PC-3 (cell line): ENCODE measurements at regions not wholly inside any gene's neighbourhood (a gene's known extent, or its start where the extent isn't known, plus 50 kb on each side); places are given as distances from the start of the nearest gene placed in this dataset.
A peak's percentile ranks its signal among the peaks of the same experiment; 100 is the strongest.

ENCODE experiments used
- CTCF ChIP-seq: fragments of 300-600 bp; sonication (generic); conservative IDR thresholded peaks from 2 replicates; pipeline ENCODE4 v1.5.1; 2017; ENCODE audit warnings: antibody characterized with exemption, low read depth, mild to moderate bottlenecking, low read length
- EZH2phosphoT487 ChIP-seq: fragments of 300-600 bp; sonication (generic); IDR thresholded peaks from 2 replicates; pipeline ENCODE4 v1.6.1; 2018; ENCODE audit warnings: mild to moderate bottlenecking, antibody characterized with exemption, low read length, borderline replicate concordance

DNA sequence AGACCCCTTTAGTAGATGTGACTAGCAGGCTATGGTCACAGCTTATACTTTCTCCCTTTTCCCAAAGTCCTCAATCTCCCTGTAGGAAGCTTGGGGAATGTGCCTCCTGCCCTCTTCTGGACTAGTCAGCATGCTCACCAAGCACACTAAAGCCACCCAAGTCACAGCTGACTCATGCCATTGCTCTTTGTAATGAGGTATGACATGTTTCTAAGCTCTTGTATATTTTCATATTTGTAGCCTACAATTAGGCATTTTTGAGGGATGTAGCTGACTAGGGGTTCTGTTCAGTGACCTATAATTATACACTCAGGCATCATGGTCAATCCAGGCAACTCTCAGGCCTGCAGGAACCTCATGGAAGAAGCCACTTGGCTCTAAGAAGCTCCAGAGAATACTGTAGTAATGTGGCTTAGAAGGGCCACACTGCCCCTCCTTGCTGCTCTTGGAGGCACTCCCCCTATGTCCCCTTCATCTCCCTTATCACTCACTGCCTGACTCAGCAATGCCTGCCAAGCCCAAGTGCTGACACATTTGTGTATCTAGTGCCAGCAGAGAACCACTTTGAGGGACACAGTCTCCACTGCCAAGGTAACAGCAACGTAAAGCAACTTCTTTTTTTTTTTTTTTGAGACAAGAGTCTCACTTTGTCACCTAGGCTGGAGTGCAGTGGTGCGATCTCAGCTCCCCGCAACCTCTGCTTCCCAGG lies 86.2 kb downstream of the RPL27A start:
- TF ChIP-seq CTCF: peak; percentile 62
- no peak for TF ChIP-seq EZH2phosphoT487
